ENCODE measurements at regions not wholly inside any gene's neighbourhood (a gene's known extent, or its start where the extent isn't known, plus 50 kb on each side); places are given as distances from the start of the nearest gene placed in this dataset.

- no peak for TF ChIP-seq CTCF (IDR thresholded peaks at IDR 0.05)
- no peak for TF ChIP-seq POLR2A (IDR thresholded peaks at IDR 0.05; ENCODE audit: low read length)
- TF ChIP-seq MAZ (IDR thresholded peaks at IDR 0.05; ENCODE audit: borderline replicate concordance, low read depth, low read length) = no peak
- TF ChIP-seq CHD2 (IDR thresholded peaks at IDR 0.05; ENCODE audit: low read length, partially characterized antibody) = no peak
Observed at GRCh38 chr10:117830205-117830604, 216.5 kb downstream of the RAB11FIP2 start.

Data from A549 (cell line).